ENCODE measurements at regions not wholly inside any gene's neighbourhood (a gene's known extent, or its start where the extent isn't known, plus 50 kb on each side); places are given as distances from the start of the nearest gene placed in this dataset.

DNA sequence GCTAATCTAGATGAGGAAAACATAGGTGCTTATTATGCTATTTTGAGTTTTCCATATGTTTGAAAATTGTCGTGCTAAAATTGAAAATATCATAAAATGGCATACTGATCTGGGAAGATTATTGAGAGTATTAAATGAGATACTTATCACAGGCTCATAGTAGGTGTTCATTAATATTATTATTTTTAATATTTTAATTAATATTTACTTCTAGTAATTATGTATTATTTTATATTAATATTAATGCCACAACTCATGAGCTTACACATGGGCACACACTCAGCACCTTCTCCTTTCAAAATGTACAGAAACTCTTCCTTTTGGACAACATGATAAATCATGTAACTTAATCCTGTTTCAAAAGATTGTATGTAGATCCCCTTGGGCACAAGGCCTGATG lies 223.6 kb downstream of the RAB28 start:
- intact Hi-C loops (cut with micrococcal nuclease), result no loop called here
- no peak overlapping the region for H2AFZ ChIP-seq (ENCODE audit: low read depth, low read length, poor library complexity, severe bottlenecking)
- no peak overlapping the region for H3K4me2 ChIP-seq (ENCODE audit: low read length)
- no peaks in the 10 kb centered on the region for H3K9me3 ChIP-seq (ENCODE audit: control insufficient read depth in 1 of 2, insufficient read depth in 1 of 2, low read depth in 1 of 2, low read length in 2 of 2)
- H3K9ac ChIP-seq (ENCODE audit: low read length), result no peak overlapping the region
- no peaks in the 10 kb centered on the region for H3K9me2 ChIP-seq (ENCODE audit: insufficient read depth)
- no peak for DNase-seq (ENCODE audit: low read depth, low spot score)
- BruUV-seq (replicated peaks), result no TSS peak
- ChIA-PET RAD21 (ENCODE audit: low non-redundant PET in 1 of 2, low total read pairs in 2 of 2, uncharacterized antibody in 2 of 2, unreplicated experiment in 2 of 2) (no interaction called here), CTCF (no interaction called here), POLR2A (no interaction called here)
- ATAC-seq, result no peak
- H3K4me1 ChIP-seq (ENCODE audit: control insufficient read depth in 1 of 2, insufficient read depth in 2 of 2, low read length in 2 of 2), result peaks cover 0 to 4% of the 10 kb centered on the region in 2 experiments; a peak in 1 of 4 replicates
- no peaks in the 10 kb centered on the region for H3K79me2 ChIP-seq (ENCODE audit: insufficient read depth, low read length)
- H3K36me3 ChIP-seq (ENCODE audit: control insufficient read depth in 1 of 2, insufficient read depth in 2 of 2, low read length in 2 of 2), result no peaks in the 10 kb centered on the region
- H3K27me3 ChIP-seq (ENCODE audit: insufficient read depth, low read length), result no peaks in the 10 kb centered on the region
- H3K4me3 ChIP-seq (replicated peaks in 1 of 2; ENCODE audit: low read depth in 1 of 2, low read length in 2 of 2), result no peak overlapping the region
- H4K20me1 ChIP-seq (ENCODE audit: insufficient read depth), result no peaks in the 10 kb centered on the region
- TF ChIP-seq RAD21 (IDR thresholded peaks at IDR 0.05; ENCODE audit: low read depth) (no peak), SRF (IDR thresholded peaks at IDR 0.05; ENCODE audit: low read depth) (no peak), YY1 (IDR thresholded peaks at IDR 0.05; ENCODE audit: extremely low read depth, insufficient replicate concordance, low read depth, low read length) (no peak), SIN3A (IDR thresholded peaks at IDR 0.05; ENCODE audit: low read depth) (no peak), EZH2 (IDR thresholded peaks at IDR 0.05) (no peak), EZH2phosphoT487 (IDR thresholded peaks at IDR 0.05; ENCODE audit: borderline replicate concordance) (no peak), ZNF274 (IDR thresholded peaks at IDR 0.05; ENCODE audit: low read depth, low read length) (no peak), ZFX (IDR thresholded peaks at IDR 0.05) (no peak), EGR1 (IDR thresholded peaks at IDR 0.05; ENCODE audit: low read depth) (no peak), POLR2A (IDR thresholded peaks at IDR 0.05; ENCODE audit: borderline replicate concordance, extremely low read depth, insufficient read depth, insufficient read length) (no peak), FOSL1 (IDR thresholded peaks at IDR 0.05; ENCODE audit: low read depth) (no peak), CEBPB (IDR thresholded peaks at IDR 0.05; ENCODE audit: low read depth) (no peak), JUND (IDR thresholded peaks at IDR 0.05) (no peak), SP1 (IDR thresholded peaks at IDR 0.05; ENCODE audit: low read depth) (no peak), POLR2AphosphoS5 (IDR thresholded peaks at IDR 0.05; ENCODE audit: low read depth, low read length) (no peak), CBX3 (IDR thresholded peaks at IDR 0.05; ENCODE audit: low read depth) (no peak)
- TF ChIP-seq, protein P1, sequence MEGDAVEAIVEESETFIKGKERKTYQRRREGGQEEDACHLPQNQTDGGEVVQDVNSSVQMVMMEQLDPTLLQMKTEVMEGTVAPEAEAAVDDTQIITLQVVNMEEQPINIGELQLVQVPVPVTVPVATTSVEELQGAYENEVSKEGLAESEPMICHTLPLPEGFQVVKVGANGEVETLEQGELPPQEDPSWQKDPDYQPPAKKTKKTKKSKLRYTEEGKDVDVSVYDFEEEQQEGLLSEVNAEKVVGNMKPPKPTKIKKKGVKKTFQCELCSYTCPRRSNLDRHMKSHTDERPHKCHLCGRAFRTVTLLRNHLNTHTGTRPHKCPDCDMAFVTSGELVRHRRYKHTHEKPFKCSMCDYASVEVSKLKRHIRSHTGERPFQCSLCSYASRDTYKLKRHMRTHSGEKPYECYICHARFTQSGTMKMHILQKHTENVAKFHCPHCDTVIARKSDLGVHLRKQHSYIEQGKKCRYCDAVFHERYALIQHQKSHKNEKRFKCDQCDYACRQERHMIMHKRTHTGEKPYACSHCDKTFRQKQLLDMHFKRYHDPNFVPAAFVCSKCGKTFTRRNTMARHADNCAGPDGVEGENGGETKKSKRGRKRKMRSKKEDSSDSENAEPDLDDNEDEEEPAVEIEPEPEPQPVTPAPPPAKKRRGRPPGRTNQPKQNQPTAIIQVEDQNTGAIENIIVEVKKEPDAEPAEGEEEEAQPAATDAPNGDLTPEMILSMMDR (IDR thresholded peaks at IDR 0.05 in 2 of 3, conservative IDR thresholded peaks at IDR 0.05 in 1 of 3; ENCODE audit: borderline replicate concordance in 1 of 3, insufficient read depth in 1 of 3, low read depth in 2 of 3, low read length in 2 of 3), result no peak
- TF ChIP-seq, protein P2, sequence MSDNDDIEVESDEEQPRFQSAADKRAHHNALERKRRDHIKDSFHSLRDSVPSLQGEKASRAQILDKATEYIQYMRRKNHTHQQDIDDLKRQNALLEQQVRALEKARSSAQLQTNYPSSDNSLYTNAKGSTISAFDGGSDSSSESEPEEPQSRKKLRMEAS (IDR thresholded peaks at IDR 0.05), result no peak
- TF ChIP-seq, protein P3, sequence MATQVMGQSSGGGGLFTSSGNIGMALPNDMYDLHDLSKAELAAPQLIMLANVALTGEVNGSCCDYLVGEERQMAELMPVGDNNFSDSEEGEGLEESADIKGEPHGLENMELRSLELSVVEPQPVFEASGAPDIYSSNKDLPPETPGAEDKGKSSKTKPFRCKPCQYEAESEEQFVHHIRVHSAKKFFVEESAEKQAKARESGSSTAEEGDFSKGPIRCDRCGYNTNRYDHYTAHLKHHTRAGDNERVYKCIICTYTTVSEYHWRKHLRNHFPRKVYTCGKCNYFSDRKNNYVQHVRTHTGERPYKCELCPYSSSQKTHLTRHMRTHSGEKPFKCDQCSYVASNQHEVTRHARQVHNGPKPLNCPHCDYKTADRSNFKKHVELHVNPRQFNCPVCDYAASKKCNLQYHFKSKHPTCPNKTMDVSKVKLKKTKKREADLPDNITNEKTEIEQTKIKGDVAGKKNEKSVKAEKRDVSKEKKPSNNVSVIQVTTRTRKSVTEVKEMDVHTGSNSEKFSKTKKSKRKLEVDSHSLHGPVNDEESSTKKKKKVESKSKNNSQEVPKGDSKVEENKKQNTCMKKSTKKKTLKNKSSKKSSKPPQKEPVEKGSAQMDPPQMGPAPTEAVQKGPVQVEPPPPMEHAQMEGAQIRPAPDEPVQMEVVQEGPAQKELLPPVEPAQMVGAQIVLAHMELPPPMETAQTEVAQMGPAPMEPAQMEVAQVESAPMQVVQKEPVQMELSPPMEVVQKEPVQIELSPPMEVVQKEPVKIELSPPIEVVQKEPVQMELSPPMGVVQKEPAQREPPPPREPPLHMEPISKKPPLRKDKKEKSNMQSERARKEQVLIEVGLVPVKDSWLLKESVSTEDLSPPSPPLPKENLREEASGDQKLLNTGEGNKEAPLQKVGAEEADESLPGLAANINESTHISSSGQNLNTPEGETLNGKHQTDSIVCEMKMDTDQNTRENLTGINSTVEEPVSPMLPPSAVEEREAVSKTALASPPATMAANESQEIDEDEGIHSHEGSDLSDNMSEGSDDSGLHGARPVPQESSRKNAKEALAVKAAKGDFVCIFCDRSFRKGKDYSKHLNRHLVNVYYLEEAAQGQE (IDR thresholded peaks at IDR 0.05; ENCODE audit: low read depth), result no peak
- TF ChIP-seq, protein P4, sequence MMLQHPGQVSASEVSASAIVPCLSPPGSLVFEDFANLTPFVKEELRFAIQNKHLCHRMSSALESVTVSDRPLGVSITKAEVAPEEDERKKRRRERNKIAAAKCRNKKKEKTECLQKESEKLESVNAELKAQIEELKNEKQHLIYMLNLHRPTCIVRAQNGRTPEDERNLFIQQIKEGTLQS (IDR thresholded peaks at IDR 0.05), result no peak
- no peak overlapping the region for H3K27ac ChIP-seq (ENCODE audit: low read depth, low read length)
